Mesenchymal stem cell (in vitro differentiated cells and primary cell): ENCODE measurements at regions not wholly inside any gene's neighbourhood (a gene's known extent, or its start where the extent isn't known, plus 50 kb on each side); places are given as distances from the start of the nearest gene placed in this dataset.

Experiments
- DNase-seq: peaks from one replicate; pipeline ENCODE4 v3.0.0-alpha.2; 2013
- H2AFZ ChIP-seq: one replicate; pipeline ENCODE4 v1.6.1; 2013; ENCODE audit warnings: low read depth, mild to moderate bottlenecking, control low read depth, inconsistent platforms, low read length, moderate library complexity
- H2AK5ac ChIP-seq: 2 replicates; pipeline ENCODE4 v1.6.1; 2013; ENCODE audit warnings: low read length, moderate library complexity, mild to moderate bottlenecking, inconsistent platforms; ENCODE audit not compliant: severe bottlenecking
- H2BK120ac ChIP-seq: one replicate; pipeline ENCODE4 v1.6.1; 2013; ENCODE audit warnings: low read depth, mild to moderate bottlenecking, inconsistent platforms, low read length, moderate library complexity
- H2BK12ac ChIP-seq, 2 experiments: one replicate each; pipeline ENCODE4 v1.6.1; 2013; ENCODE audit warnings: inconsistent platforms in 2 of 2, low read length in 2 of 2, mild to moderate bottlenecking in 2 of 2, moderate library complexity in 2 of 2, control low read depth in 1 of 2
- H2BK15ac ChIP-seq: one replicate; pipeline ENCODE4 v1.6.1; 2013; ENCODE audit warnings: mild to moderate bottlenecking, low read depth, inconsistent platforms; ENCODE audit not compliant: poor library complexity, severe bottlenecking
- H2BK5ac ChIP-seq: 2 replicates; pipeline ENCODE4 v1.6.1; 2013; ENCODE audit warnings: low read depth, mild to moderate bottlenecking, low read length, control low read depth, inconsistent platforms; ENCODE audit not compliant: poor library complexity, severe bottlenecking
- H3K14ac ChIP-seq, 2 experiments: one replicate each; pipeline ENCODE4 v1.6.1; 2013; ENCODE audit warnings: inconsistent platforms in 2 of 2, low read length in 2 of 2, control low read depth in 1 of 2, mild to moderate bottlenecking in 1 of 2, moderate library complexity in 1 of 2
- H3K18ac ChIP-seq, 2 experiments: one replicate each; pipeline ENCODE4 v1.6.1; 2013; ENCODE audit warnings: inconsistent platforms in 2 of 2, low read length in 2 of 2, control low read depth in 1 of 2, low read depth in 1 of 2, mild to moderate bottlenecking in 1 of 2
- H3K23ac ChIP-seq, 2 experiments: one replicate each; pipeline ENCODE4 v1.6.1; 2013; ENCODE audit warnings: inconsistent platforms in 2 of 2, low read length in 2 of 2, mild to moderate bottlenecking in 2 of 2, moderate library complexity in 2 of 2, control low read depth in 1 of 2
- H3K27ac ChIP-seq: 2 replicates; pipeline ENCODE4 v1.5.1; 2013; ENCODE audit warnings: mild to moderate bottlenecking, moderate library complexity, low read length, control low read depth, inconsistent platforms; ENCODE audit not compliant: poor library complexity, severe bottlenecking
- H3K27me3 ChIP-seq, 2 experiments: 2 replicates each; pipeline versions ENCODE4 v1.6.1 to v1.7.0; 2013; ENCODE audit warnings: low read length in 2 of 2, mild to moderate bottlenecking in 2 of 2, moderate library complexity in 2 of 2, control low read depth in 1 of 2, inconsistent platforms in 1 of 2; ENCODE audit not compliant: control insufficient read depth in 1 of 2, insufficient read depth in 1 of 2
- H3K36me3 ChIP-seq, 2 experiments: 2 replicates each; pipeline versions ENCODE4 v1.6.1 to v1.7.0; 2013; ENCODE audit warnings: low read length in 2 of 2, control low read depth in 1 of 2, inconsistent platforms in 1 of 2, low read depth in 1 of 2, mild to moderate bottlenecking in 1 of 2; ENCODE audit not compliant: insufficient read depth in 2 of 2, control insufficient read depth in 1 of 2
- H3K4ac ChIP-seq, 2 experiments: one replicate each; pipeline ENCODE4 v1.6.1; 2013; ENCODE audit warnings: inconsistent platforms in 2 of 2, low read length in 2 of 2, mild to moderate bottlenecking in 2 of 2, moderate library complexity in 2 of 2, control low read depth in 1 of 2, low read depth in 1 of 2
- H3K4me1 ChIP-seq: 2 replicates; pipeline ENCODE4 v1.6.1; 2013; ENCODE audit warnings: low read depth, low read length, control low read depth; ENCODE audit not compliant: control insufficient read depth, insufficient read depth
- H3K4me2 ChIP-seq: 2 replicates; pipeline ENCODE4 v1.6.1; 2013; ENCODE audit warnings: low read length, mild to moderate bottlenecking, inconsistent platforms; ENCODE audit not compliant: poor library complexity, severe bottlenecking
- H3K4me3 ChIP-seq, 2 experiments: 2 replicates each; pipeline versions ENCODE4 v1.5.1 to v1.7.0; 2013; ENCODE audit warnings: low read length in 2 of 2, mild to moderate bottlenecking in 2 of 2, control low read depth in 1 of 2, low read depth in 1 of 2; ENCODE audit not compliant: insufficient read depth in 1 of 2
- H3K79me1 ChIP-seq: replicated peaks from 2 replicates; pipeline ENCODE4 v1.6.1; 2013; ENCODE audit warnings: mild to moderate bottlenecking, control low read depth, low read length, inconsistent platforms; ENCODE audit not compliant: poor library complexity, severe bottlenecking
- H3K9ac ChIP-seq: 2 replicates; pipeline ENCODE4 v1.7.0; 2013; ENCODE audit warnings: mild to moderate bottlenecking, low read length, moderate library complexity
- H3K9me3 ChIP-seq: 2 replicates; pipeline ENCODE4 v1.7.0; 2013; ENCODE audit warnings: mild to moderate bottlenecking, low read length; ENCODE audit not compliant: control insufficient read depth
- H4K8ac ChIP-seq: one replicate; pipeline ENCODE4 v1.6.1; 2013; ENCODE audit warnings: inconsistent platforms, mild to moderate bottlenecking, low read length, moderate library complexity
- H4K91ac ChIP-seq: one replicate; pipeline ENCODE4 v1.6.1; 2013; ENCODE audit warnings: mild to moderate bottlenecking, low read length, inconsistent platforms
- WGBS: methylation state at CpG from one replicate; pipeline ENCODE4 v1.1.7; 2013; ENCODE audit warnings: mixed read lengths; 5-methylcytosine and 5-hydroxymethylcytosine counted together

- H2AK5ac ChIP-seq, result no peak overlapping the region
- H3K9ac ChIP-seq, result no peak overlapping the region
- no peaks in the 10 kb centered on the region for H3K36me3 ChIP-seq
- H2BK15ac ChIP-seq, result no peak overlapping the region
- no peak overlapping the region for H3K18ac ChIP-seq
- no peak overlapping the region for H2BK120ac ChIP-seq
- no peak overlapping the region for H3K4me2 ChIP-seq
- H3K23ac ChIP-seq, result no peak overlapping the region
- H3K4ac ChIP-seq, result no peak overlapping the region
- H3K9me3 ChIP-seq, result no peaks in the 10 kb centered on the region
- no peak overlapping the region for H4K91ac ChIP-seq
- no peak overlapping the region for H2BK5ac ChIP-seq
- WGBS, result 82% methylated on average over 3 of the region's 3 CpGs
- no peak overlapping the region for H3K27ac ChIP-seq
- no peak overlapping the region for H4K8ac ChIP-seq
- no peak overlapping the region for H2AFZ ChIP-seq
- H3K79me1 ChIP-seq, result no peaks in the 10 kb centered on the region
- H3K27me3 ChIP-seq, result peaks cover 0 to 65% of the 10 kb centered on the region in 2 experiments
- no peak overlapping the region for H3K4me3 ChIP-seq
- H3K4me1 ChIP-seq, result no peaks in the 10 kb centered on the region
- H3K14ac ChIP-seq, result no peak overlapping the region
- no peak overlapping the region for H2BK12ac ChIP-seq
- DNase-seq, result no peak
Measured at GRCh38 chr14:98904677-98905076, 367.3 kb downstream of the BCL11B start.

DNA sequence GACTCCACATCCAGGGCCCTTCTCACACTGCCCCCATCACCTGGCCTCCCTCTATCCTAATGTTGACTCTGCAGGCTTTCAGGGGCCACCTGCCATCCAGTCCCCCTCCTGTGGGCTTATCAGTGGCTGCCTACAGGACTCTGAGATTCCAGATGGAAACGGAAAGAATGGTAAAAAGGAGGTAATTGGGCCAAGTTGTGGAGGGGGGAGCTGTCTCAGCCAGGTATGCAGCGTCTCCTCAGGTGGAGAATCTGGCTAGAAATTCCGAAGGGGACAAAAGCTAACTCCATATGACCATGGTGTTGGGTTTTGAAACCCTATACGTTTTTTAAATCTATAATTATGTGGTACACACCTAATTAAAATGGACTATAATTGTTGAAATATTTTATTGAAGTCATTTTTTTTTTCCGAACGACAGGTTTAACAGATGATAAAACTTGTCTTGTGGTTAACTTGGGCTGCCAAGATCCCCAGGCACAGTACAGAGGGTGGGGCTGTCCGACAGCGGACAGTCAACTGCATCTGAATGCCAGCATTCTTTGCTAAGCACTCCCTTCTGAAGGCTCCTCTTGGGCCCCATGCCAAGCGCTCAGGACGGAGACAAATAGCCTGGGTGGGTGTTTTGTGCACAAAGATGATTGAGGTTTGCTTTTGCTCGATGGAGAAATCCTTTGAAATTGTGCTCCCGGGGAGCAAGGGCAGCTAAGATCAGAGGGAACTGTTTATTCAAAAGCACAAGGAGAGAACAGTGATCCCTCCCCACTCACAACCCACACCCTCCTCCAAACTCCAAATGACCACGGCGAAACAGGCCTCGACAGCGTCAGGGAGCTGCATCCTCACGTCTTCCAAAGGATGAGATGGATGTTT is 365.6 kb downstream of the BCL11B start:
- Histone ChIP-seq H3K4me2 (no peak overlapping the region), H3K9ac (no peak overlapping the region), H2BK12ac (no peak overlapping the region), H2AK5ac (no peak overlapping the region), H2BK120ac (no peak overlapping the region), H3K4ac (no peak overlapping the region), H3K4me3 (no peak overlapping the region), H3K14ac (no peak overlapping the region), H4K91ac (no peak overlapping the region), H2AFZ (no peak overlapping the region), H3K79me1 (no peaks in the 10 kb centered on the region), H3K9me3 (no peaks in the 10 kb centered on the region), H3K4me1 (no peaks in the 10 kb centered on the region), H2BK15ac (no peak overlapping the region), H3K18ac (no peak overlapping the region), H3K23ac (no peak overlapping the region), H3K27me3 (peaks cover 0 to 67% of the 10 kb centered on the region in 2 experiments), H4K8ac (no peak overlapping the region), H3K36me3 (no peaks in the 10 kb centered on the region), H3K27ac (no peak overlapping the region), H2BK5ac (no peak overlapping the region)
- DNase-seq, result no peak
- WGBS, result 72% methylated on average over 15 of the region's 17 CpGs

DNA sequence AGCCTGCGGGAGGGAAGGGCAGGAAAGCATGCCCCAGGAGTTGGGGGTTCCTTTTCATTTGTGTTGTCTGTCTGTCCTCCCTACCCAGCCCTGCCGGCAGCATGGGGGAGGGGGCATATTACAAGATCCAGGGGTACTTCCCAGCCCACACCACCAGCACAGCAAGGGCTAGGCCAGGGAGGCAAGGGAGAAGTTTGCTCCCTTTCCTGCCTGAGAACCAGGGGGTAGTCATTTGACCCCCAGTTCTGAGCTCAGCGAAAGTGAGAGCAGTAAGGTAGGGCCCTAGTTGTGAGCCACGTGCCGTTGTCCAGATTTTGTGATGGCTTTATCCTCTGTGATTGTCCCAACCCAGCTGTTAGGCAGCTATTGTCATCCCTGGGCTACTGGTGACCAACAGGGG is 364.7 kb downstream of the BCL11B start:
- 85% methylated on average over 5 of the region's 5 CpGs for WGBS
- H3K4me2 ChIP-seq, result no peak overlapping the region
- DNase-seq, result no peak
- H3K18ac ChIP-seq, result no peak overlapping the region
- H2AK5ac ChIP-seq, result no peak overlapping the region
- H3K36me3 ChIP-seq, result no peaks in the 10 kb centered on the region
- H4K91ac ChIP-seq, result no peak overlapping the region
- H3K4me1 ChIP-seq, result no peaks in the 10 kb centered on the region
- H3K4me3 ChIP-seq, result no peak overlapping the region
- H3K27ac ChIP-seq, result no peak overlapping the region
- H3K23ac ChIP-seq, result no peak overlapping the region
- H3K27me3 ChIP-seq, result peaks cover 0 to 58% of the 10 kb centered on the region in 2 experiments
- no peaks in the 10 kb centered on the region for H3K79me1 ChIP-seq
- no peak overlapping the region for H2BK5ac ChIP-seq
- H3K14ac ChIP-seq, result no peak overlapping the region
- H3K4ac ChIP-seq, result no peak overlapping the region
- no peak overlapping the region for H4K8ac ChIP-seq
- H2BK15ac ChIP-seq, result no peak overlapping the region
- H2BK120ac ChIP-seq, result no peak overlapping the region
- H2AFZ ChIP-seq, result no peak overlapping the region
- no peak overlapping the region for H2BK12ac ChIP-seq
- H3K9me3 ChIP-seq, result no peaks in the 10 kb centered on the region
- no peak overlapping the region for H3K9ac ChIP-seq

- H3K79me1 ChIP-seq, result no peaks in the 10 kb centered on the region
- H3K9me3 ChIP-seq, result no peaks in the 10 kb centered on the region
- no peaks in the 10 kb centered on the region for H3K36me3 ChIP-seq
- H3K4me3 ChIP-seq, result no peak overlapping the region
- WGBS, result 77% methylated on average over 7 of the region's 7 CpGs
- H2AFZ ChIP-seq, result no peak overlapping the region
- H3K4me2 ChIP-seq, result no peak overlapping the region
- H2BK5ac ChIP-seq, result no peak overlapping the region
- H2BK12ac ChIP-seq, result no peak overlapping the region
- H3K14ac ChIP-seq, result no peak overlapping the region
- peaks cover 0 to 60% of the 10 kb centered on the region in 2 experiments for H3K27me3 ChIP-seq
- no peak overlapping the region for H4K91ac ChIP-seq
- H3K4me1 ChIP-seq, result no peaks in the 10 kb centered on the region
- DNase-seq, result no peak
- no peak overlapping the region for H2AK5ac ChIP-seq
- no peak overlapping the region for H4K8ac ChIP-seq
- no peak overlapping the region for H3K23ac ChIP-seq
- no peak overlapping the region for H3K27ac ChIP-seq
- H2BK15ac ChIP-seq, result no peak overlapping the region
- H3K9ac ChIP-seq, result no peak overlapping the region
- no peak overlapping the region for H2BK120ac ChIP-seq
- no peak overlapping the region for H3K4ac ChIP-seq
- H3K18ac ChIP-seq, result no peak overlapping the region
Measured at GRCh38 chr14:98908050-98908449, 363.9 kb downstream of the BCL11B start.
